Islet precursor cell (in vitro differentiated cells): ENCODE measurements at regions not wholly inside any gene's neighbourhood (a gene's known extent, or its start where the extent isn't known, plus 50 kb on each side); places are given as distances from the start of the nearest gene placed in this dataset.
"Not testable (repeated sequence)": the region's sequence is repeated elsewhere in the genome, so short reads cannot be mapped to it uniquely, and the experiment has no call there.

Experiments used
- DNase-seq: peaks from one replicate; pipeline ENCODE4 v3.0.0-alpha.2; 2018

GRCh38 chr2:47728551-47728950 lies 54.4 kb upstream of the MSH6 start:
- peak; percentile 63 for DNase-seq

DNA sequence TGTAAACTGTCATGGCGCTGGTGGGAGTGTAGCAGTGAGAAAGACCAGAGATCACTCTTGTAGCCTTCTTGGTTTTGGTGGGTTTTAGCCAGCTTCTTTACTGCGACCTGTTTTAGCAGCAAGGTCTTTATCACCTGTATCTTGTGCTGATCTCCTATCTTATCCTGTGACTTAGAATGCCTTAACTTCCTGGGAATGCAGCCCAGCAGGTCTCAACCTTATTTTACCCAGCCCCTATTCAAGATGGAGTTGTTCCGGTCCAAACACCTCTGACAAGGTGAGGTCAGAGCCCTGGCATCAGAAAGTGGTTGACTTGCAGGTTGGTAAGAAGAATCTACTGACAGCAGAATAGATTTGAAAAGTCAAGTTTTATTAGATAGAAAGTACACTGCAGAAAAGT lies 55.0 kb upstream of the MSH6 start:
- DNase-seq = peak; percentile 84

GRCh38 chr2:47726978-47727377 lies 56.0 kb upstream of the MSH6 start:
- not testable (repeated sequence) for DNase-seq

DNA sequence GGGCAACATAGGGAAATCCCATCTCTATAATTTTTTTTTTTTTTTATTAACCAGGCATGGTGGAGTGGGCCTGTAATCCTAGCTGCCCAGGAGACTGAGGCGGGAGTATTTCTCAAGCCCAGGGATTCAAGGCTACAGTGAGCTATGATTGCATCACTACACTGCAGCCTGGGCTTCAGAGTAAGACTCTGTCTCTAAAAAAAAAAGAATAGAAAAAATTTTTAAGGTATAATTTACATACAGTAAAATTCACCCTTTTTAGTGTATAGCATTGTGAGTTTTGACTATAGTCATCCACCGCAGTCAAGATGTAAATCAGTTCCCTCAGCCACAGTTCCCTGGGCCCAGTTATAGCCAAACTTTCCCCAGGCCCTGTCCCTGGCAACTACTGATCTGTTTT lies 57.1 kb upstream of the MSH6 start:
- DNase-seq = no peak

DNA sequence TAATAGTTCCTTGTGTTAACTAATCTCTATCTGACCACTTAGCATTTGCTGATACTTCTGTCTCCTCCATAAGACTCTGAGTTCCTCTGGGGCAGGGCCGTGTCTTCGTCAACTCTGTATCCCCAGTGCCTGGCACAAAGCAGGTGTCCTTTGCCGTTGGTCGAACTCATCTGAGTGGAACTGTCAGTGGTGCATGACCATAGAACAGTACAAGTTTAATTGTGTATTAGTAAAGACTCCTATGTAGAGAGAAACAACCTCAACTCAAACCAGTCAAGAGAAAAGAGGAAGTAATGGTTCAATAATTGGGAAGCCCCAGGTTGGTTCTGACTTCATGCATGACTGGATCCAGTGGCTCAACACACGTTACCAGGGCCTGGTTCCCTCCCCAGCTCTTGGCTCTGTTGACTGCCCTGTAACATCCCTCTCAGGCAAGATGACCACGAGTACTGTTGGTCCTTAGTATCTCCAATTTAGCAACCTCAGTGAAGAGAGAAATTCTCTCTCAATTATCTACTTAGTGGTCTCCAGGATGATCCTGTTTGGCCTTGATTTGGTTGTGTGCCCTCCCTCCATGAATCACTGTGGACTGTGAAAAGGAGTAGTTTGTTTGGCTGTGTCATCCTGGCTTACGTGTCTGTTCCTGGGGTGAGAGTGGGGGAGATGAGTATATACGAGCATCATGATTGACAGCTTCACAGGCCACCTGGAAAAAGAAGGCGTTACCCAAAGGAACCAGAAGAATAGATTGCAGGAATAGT lies 58.5 kb upstream of the MSH6 start:
- peak; percentile 73 for DNase-seq

DNA sequence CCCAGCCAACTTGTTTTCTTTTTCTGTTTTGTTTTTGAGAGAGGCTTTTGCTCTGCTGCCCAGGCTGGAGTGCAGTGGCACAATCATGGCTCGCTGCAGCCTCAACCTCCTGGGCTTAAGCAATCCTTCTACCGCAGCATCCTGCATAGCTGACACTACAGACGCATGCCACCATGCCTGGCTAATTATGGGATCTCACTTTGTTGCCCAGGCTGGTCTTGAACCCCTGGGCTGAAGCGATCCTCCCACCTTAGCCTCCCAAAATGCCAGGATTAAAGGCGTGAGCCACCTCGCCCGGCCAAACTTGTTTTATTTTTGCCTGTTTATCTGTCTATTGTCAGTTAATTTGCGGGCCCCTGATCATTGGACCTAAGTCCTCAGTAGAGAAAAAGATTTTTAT lies 61.6 kb upstream of the MSH6 start:
- DNase-seq = no peak

DNA sequence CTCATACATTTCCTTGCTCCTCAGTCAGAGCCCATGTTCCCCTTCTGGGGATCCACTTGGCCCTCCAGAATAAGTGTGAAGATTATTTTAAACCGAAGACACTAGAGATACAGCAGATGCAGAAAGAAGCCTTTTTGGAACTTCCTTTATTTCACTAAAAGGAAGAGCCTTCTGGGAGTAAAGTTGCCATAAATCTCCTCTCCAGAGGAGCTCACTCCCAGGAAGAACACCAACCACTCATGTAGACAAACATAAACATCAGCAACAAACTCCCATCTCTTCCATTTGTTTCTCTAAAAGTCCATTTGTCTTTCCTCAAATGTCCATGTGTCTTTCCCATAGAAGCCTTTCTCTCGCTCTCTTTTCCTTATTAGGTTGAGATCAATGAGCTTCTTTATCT lies 62.4 kb upstream of the MSH6 start:
- DNase-seq = no peak

GRCh38 chr2:47720036-47720435 lies 62.9 kb upstream of the MSH6 start:
- no peak for DNase-seq

DNA sequence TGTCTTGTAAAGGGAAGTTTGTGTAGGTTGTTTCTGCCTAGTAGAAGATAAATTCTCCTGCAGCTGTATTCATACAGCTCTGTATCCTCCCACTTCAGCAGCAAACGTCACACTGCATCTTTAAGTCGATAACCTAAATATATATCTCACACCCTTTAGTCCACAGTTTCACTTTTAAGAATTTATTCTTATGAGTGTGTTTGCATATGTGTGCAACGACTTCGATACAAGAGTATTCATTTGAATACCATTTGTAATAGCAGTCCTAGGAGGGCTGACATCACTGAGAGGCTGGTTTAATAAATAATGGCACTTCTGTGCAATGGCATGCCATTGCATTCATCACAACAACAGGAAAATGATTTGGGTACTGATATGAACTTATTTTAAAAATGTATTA lies 63.8 kb upstream of the MSH6 start:
- DNase-seq = no peak

DNA sequence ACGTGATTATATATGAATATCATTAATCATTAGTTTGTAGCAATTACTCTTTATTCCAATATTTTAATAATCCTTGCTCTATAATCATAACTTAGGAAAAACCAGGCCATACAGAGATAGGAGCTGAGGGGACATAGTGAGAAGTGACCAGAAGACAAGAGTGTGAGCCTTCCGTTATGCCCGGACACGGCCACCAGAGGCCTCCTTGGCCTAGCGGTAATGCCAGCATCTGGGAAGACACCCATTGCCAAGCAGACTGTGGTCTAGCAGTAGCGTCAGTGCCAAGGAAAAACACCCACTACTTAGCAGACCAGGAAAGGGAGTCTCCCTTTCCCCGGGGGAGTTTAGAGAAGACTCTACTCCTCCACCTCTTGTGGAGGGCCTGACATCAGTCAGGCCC lies 66.6 kb upstream of the MSH6 start:
- not testable (repeated sequence) for DNase-seq

DNA sequence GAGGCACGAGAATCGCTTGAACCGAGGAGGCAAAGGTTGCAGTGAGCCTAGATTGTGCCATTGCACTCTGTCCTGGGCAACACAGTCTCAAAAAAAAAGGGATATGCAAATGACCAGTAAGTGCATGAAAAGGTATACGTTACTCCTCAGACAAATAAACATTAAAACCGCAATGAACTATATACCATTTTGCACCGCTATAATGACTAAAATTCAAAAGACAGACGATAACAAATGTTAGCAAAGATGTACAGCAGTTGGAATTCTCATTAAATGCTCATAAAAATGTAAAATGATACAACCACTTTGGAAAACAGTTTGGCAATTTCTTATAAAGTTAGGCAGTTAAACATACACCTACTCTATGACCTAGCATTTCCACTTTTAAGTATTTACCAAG lies 67.4 kb upstream of the MSH6 start:
- no peak for DNase-seq

GRCh38 chr2:47708801-47709499 lies 74.0 kb upstream of the MSH6 start:
- DNase-seq = no peak

DNA sequence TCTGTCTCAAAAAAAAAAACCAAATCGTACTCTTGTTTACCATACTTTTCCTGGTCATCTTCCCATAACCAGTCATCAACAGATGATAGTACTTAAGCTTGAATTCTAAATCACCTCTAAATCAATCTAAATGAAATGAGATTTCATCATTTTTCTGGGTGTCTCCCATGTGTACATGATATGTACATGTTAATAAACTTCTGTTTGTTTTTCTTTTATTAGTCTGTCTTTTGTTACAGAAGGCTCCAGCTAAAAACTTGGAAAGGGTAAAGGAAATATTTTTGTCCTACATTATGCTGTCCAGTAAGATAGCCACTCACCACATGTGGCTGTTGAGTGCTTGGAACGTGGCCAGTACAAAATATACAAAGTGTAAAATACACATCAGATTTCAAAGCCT lies 78.7 kb upstream of the MSH6 start:
- DNase-seq = no peak

DNA sequence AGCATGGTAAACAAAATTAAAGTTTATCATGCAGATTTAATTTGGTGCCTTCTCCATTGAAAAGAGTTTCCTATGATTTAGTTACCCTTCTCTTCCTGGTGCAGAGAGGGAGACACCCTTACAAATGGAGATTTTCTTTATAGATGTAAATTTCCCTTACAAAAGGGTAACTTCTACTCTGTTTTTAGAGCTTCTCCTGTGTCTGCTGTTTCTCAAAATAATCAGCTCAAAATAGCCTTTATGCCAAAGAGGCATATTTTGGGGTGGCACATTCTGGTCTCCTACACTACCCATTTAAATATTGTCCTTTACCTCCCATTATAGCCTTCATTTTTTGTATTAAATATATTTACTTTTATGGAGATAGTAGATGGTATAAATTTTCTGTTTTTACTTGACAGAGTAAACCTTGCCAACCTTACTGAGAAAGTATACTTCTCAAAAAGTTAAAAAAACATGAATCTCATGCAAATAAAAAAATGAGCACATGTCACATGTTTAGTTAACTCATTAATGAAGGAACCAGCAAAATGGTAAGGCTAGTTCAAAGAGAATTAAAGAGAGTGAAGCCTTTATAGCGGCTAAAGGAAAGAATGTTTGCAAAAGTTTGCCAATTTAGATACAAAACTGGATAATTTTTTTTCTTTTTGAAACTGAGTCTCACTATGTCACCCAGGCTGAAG lies 83.3 kb upstream of the MSH6 start:
- DNase-seq = no peak

GRCh38 chr2:47698436-47698972 lies 84.4 kb upstream of the MSH6 start:
- DNase-seq = peak; percentile 88

DNA sequence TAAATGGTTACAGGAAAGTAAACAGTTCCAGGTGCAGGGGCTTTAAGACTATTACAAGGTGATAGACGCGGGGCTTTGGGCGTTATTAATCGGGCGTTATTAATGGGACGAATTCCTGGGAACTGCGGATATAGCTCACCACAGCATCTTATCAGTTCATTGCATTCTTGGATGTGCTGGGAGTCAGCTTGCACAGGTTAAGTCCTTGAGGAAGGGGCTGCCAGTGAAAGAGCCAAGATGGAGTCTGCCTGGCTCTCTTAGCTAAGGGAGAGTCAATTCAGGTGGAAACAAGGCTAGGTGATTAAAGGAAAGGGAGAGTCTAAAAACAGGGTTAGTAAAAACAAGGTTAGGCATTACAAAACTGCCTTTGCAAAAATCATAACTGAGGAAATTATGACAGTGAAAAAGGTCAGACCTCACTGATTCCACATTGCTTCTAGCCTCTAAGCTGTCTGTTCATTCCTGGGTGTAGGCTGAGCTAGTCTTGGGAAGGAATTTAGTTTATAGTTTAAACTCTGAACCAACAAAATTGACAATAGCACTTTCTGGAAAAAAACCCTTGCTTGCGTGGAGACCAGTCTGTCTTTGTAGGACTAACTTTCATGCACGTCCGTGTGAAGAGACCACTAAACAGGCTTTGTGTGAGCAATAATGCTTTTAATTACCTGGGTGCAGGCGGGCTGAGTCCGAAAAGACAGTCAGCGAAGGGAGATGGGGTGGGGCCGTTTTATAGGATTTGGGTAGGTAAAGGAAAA lies 85.1 kb upstream of the MSH6 start:
- DNase-seq = not testable (repeated sequence)

DNA sequence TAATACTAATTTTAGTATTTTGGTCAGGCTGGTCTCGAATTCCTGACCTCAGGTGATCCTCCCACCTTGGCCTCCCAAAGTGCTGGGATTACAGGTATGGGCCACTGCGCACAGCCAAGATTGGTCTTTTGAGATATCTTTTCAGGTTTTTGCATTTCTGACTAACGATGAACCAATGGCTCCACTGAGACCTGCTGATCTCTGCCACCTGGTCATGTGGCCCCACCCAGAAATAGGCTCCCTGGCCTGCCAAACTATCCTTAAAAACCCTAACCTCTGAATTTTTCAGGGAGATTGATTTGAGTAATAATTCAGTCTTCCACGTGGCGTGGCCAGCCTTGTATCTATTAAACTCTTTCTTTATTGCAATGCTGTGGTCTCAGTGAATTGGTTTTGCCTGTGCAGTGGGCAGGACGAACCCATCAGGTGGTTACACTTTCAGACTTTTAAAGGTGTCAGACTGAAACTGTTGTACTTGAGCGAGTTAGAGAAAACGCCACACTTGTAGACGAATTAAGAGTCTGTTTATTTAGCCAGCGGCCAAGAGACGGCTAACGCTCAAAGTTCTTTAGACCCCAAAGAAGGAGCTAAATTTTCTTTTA lies 85.8 kb upstream of the MSH6 start:
- DNase-seq = no peak

DNA sequence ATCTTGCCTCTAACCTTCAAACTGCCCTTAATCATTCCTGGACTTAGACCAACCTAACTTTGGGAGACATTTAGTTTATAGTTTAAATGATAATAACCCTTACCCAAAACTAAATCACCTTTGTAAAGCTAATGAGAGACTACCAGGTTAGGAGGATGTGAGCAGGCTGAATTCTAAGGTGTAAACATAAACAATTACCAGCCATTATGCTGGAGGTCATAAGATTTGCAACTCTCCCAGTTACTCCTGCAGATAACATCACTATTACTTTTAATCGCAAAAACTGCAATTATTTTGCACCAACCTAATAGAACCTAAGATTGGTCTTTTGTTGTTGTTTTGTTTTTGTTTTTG lies 86.5 kb upstream of the MSH6 start:
- no peak for DNase-seq

DNA sequence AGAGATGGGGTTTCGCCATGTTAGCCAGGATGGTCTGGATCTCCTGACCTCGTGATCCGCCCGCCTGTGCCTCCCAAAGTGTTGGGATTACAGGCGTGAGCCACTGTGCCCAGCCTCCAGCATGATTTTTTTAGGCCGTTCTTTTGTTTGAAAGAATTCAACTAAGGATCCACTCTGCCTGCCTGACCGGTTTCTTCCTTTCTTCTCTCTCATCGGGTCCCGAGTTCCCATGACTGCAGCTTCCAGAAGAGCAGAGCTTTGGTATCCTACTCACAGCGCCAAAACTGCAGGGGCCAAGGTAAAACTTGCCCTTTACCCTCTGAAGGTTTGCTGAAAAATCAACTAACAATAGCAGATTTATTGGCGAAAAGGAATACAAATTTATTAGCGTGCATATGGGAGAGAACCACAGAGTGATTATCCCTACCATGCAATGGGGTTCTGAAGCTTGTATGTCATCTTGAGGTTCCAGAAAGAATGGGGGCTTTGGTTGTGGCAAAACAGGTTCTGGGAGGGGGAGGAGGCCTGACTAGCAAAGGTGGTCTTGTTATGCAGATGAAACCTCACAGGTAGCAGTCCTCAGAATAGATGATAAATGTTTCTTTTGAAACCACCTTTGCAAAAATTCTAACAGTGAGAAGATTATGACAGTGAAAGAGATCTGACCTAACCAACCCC lies 87.0 kb upstream of the MSH6 start:
- DNase-seq = peak; percentile 80

GRCh38 chr2:47694451-47694850 lies 88.5 kb upstream of the MSH6 start:
- not testable (repeated sequence) for DNase-seq

DNA sequence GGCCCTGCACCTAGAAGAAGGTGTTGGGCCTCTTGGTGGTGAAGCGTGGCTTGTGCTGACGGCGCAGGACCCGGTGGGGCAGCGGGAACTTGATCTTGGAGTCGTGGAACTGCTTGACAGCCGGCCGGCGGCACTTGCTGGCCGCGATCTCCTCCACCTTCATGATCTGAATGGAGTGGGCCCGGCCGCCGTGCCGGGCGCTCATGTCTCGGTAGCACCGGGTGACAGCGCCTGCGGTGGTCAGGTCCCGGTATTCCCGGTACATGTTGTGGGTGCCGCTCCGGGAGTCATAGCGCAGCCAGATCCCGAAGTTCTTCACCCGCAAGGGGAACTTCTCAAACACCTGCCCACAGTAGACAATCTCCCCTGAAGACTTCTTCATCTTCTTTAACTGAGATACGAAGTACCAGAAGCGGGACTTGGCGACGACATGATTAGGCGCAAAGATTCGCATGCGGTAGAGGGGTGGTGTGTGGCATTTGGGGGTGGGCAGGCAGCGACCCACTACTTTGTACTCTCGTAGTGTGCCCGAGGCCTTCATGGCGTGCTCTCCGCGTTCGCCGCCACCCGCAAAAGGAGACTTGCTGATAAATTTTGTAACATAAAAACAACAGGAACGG lies 92.1 kb upstream of the MSH6 start:
- not testable (repeated sequence) for DNase-seq

- DNase-seq = no peak
These were observed 92.8 kb upstream of the MSH6 start for GRCh38 chr2:47690132-47690531.
